Pancreas (tissue), 10 donors: ENCODE measurements at regions not wholly inside any gene's neighbourhood (a gene's known extent, or its start where the extent isn't known, plus 50 kb on each side); places are given as distances from the start of the nearest gene placed in this dataset.

Experiments used
- ATAC-seq, 4 donors: fragments of 200-7000 bp; cut with Tn5 transposase; one replicate each; pipeline versions ENCODE4 v1.8.0 to v1.9.1; 2020; ENCODE audit warnings: mild to moderate bottlenecking in 4 of 4, moderate library complexity in 4 of 4
- DNase-seq, 6 donors: peaks; one replicate each; pipeline ENCODE4 v3.0.0-alpha.2; 2020
- FAIRE-seq: peaks from 2 replicates; lab custom pipeline; 2012; peaks lifted over from hg19 to GRCh38; lab: Jason Lieb, UNC
- H3K27ac ChIP-seq, 4 donors: fragments of 200-600 bp; sonication (generic); 1 replicate in 3 of 4; 2 replicates in 1 of 4; pipeline versions ENCODE4 v1.5.0 to v1.8.0; 2020
- H3K27me3 ChIP-seq, 4 donors: fragments of 200-600 bp; one replicate each; pipeline ENCODE4 v1.8.0; 2021
- H3K36me3 ChIP-seq, 3 donors: fragments of 200-600 bp; sonication (generic) in 1 of 3; one replicate each; pipeline versions ENCODE4 v1.5.0 to v1.8.0; 2020 to 2021
- H3K4me1 ChIP-seq, 3 donors: fragments of 200-600 bp; one replicate each; pipeline ENCODE4 v1.8.0; 2021
- H3K4me3 ChIP-seq, 4 donors: fragments of 200-600 bp; sonication (generic) in 2 of 4; one replicate each; pipeline versions ENCODE4 v1.5.0 to v1.8.0; 2020 to 2021
- H3K9me3 ChIP-seq, 4 donors: fragments of 200-600 bp; one replicate each; pipeline ENCODE4 v1.8.0; 2021
- CTCF ChIP-seq, 4 donors: fragments of 200-600 bp; sonication (generic) in 3 of 4; IDR thresholded peaks; one replicate each; pipeline versions ENCODE4 v1.5.0 to v1.8.0; 2021; ENCODE audit warnings: antibody characterized with exemption in 4 of 4
- WGBS, 2 donors: extraction: QIAGEN DNeasy Blood & Tissue Kit; methylation state at CpG; one replicate each; pipeline ENCODE4 v1.1.7; 2013; 5-methylcytosine and 5-hydroxymethylcytosine counted together
- intact Hi-C, 3 donors: fragments of 100-400 bp; cut with DNase I; formaldehyde crosslinking; loops; one replicate each; pipeline versions ENCODE4 v1.11.1 to v1.14.2; 2022
- donor health status: healthy with polysubstance abuse.
- donor health status: DM: no; HTN: no; CAD: no; lungs with moderate emphysema.
- donor health status: DM: no; HTN: no; CAD: no.
- donor health status: control.
- donor health status: control.
- donor health status: Bipolar disorder and iron deficiency.
- donor health status: DM: yes; HTN: yes; CAD: no.
- donor health status: DM: no; HTN: no; CAD: no.
- donor health status: DM: no; HTN: no; CAD: no.
- donor health status: DM: yes; HTN: yes; CAD: no.

DNA sequence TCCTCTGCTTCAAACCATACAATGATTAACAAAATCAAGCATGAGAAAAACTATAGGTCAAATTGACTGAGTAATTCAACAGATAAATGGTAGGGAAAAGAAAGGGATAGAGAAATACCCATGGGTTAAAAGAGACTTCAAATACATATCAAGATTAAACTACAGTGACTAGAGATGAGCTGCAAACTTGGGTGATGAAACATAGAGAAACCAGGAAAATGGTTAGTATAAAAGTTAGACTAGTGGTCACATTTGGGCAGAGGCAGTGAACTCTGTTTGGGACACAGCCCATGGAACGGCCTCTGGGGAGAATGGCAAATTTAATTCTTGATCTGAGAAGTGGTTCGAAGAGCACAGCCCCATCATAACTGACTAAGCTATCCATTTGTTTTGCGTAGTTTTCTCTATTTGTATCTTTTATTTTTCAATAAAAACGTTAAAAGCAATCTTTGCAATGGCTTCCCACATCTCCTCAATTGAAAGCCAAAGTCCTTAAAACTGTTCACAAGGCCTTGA is 99.4 kb downstream of the APIP start:
- 75 to 80% methylated on average over 4 of the region's 4 CpGs for WGBS, 2 donors
- TF ChIP-seq CTCF (IDR thresholded peaks at IDR 0.05), result no peak

DNA sequence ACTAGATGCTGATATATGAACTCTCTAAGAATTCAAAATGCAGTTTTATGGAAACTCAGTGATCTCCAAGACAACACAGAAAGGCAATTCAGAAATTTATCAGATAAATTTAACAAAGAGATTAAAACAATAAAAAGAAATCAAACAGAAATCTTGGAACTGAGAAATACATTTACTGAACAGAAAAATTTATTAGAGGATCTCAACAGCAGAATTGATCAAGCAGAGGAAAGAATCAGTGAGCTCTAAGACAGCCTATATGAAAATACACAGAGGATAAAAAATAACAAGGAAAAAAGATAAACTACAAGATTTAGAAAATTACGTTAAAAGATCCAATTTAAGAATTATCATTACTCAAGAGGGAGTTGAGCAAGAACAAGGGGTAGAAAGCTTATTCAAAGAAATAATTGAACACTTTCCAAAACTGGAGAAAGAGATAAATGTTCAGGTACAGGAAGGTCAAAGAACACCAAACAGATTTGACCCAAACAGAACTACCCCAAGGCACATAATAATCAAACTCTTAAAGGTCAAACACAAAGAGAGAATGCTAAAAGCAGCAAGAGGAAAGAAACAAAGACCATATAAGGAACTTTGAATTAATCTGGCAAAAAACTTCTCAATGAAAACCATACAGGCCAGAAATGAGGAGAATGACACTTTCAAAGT is 103.1 kb downstream of the APIP start:
- ATAC-seq, result no peak
- FAIRE-seq, result no peak
- H3K27me3 ChIP-seq, result no peaks in the 10 kb centered on the region
- no peak overlapping the region for H3K4me3 ChIP-seq
- H3K4me1 ChIP-seq, result no peaks in the 10 kb centered on the region
- H3K27ac ChIP-seq, result no peak overlapping the region
- no peaks in the 10 kb centered on the region for H3K36me3 ChIP-seq
- 68 to 77% methylated on average over 1 of the region's 1 CpG for WGBS, 2 donors
- DNase-seq, result no peak
- H3K9me3 ChIP-seq, result no peaks in the 10 kb centered on the region
- intact Hi-C loops, result no loop called here
- no peak for TF ChIP-seq CTCF (IDR thresholded peaks at IDR 0.05)

More for the DNA sequence above, 99.4 kb downstream of the APIP start:
- no peak for DNase-seq
- H3K4me3 ChIP-seq, result no peak overlapping the region
- ATAC-seq, result no peak
- H3K9me3 ChIP-seq, result no peaks in the 10 kb centered on the region
- intact Hi-C loops, result no loop called here
- H3K27me3 ChIP-seq, result no peaks in the 10 kb centered on the region
- H3K36me3 ChIP-seq, result no peaks in the 10 kb centered on the region
- no peak for FAIRE-seq
- no peaks in the 10 kb centered on the region for H3K4me1 ChIP-seq
- no peak overlapping the region for H3K27ac ChIP-seq

GRCh38 chr11:34811858-34812257 is 104.3 kb downstream of the APIP start:
- FAIRE-seq (no peak), ATAC-seq (no peak), DNase-seq (no peak)
- Histone ChIP-seq H3K4me1 (no peaks in the 10 kb centered on the region), H3K27ac (no peak overlapping the region), H3K4me3 (no peak overlapping the region), H3K9me3 (no peaks in the 10 kb centered on the region), H3K27me3 (no peaks in the 10 kb centered on the region), H3K36me3 (no peaks in the 10 kb centered on the region)
- no peak for TF ChIP-seq CTCF (IDR thresholded peaks at IDR 0.05)
- WGBS, 2 donors, result 75 to 81% methylated on average over 3 of the region's 3 CpGs
- intact Hi-C loops, result no loop called here

- WGBS, 2 donors, result 96 to 98% methylated on average over 2 of the region's 2 CpGs
- DNase-seq, result no peak
- no peak for TF ChIP-seq CTCF (IDR thresholded peaks at IDR 0.05)
- Histone ChIP-seq H3K4me1 (no peaks in the 10 kb centered on the region), H3K4me3 (no peak overlapping the region), H3K36me3 (no peaks in the 10 kb centered on the region), H3K9me3 (no peaks in the 10 kb centered on the region), H3K27me3 (no peaks in the 10 kb centered on the region), H3K27ac (no peak overlapping the region)
- no peak for FAIRE-seq
- intact Hi-C loops, result no loop called here
- ATAC-seq, result no peak
Measured at GRCh38 chr11:34810107-34810562, 106.0 kb downstream of the APIP start.
